AML-193 (cell line): ENCODE measurements at regions not wholly inside any gene's neighbourhood (a gene's known extent, or its start where the extent isn't known, plus 50 kb on each side); places are given as distances from the start of the nearest gene placed in this dataset.
"Not testable (repeated sequence)": the region's sequence is repeated elsewhere in the genome, so short reads cannot be mapped to it uniquely, and the experiment has no call there.

Experiments used
- DNase-seq, 2 experiments: peaks; one replicate each; lab custom pipeline; 2025; lab: John Stamatoyannopoulos, UW

DNA sequence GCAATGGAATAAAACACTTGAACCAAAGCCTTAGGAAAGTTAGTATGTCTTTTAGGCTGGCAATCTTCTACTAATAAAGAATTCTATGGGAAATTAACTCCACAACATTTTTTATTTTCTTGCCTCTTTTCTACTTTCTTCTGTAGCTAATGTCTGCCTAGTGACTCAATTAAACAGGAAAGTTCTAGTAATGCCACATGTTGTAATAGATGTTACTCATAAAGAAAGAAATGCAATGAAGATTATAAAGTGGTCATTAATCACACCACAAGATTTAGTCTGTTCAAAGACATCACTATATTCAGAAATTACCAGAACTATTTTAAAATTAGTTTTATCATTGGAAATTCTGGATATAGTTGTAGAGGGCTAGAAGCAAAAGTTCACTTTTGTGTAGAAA lies 329.7 kb downstream of the SI start:
- DNase-seq: no peak

DNA sequence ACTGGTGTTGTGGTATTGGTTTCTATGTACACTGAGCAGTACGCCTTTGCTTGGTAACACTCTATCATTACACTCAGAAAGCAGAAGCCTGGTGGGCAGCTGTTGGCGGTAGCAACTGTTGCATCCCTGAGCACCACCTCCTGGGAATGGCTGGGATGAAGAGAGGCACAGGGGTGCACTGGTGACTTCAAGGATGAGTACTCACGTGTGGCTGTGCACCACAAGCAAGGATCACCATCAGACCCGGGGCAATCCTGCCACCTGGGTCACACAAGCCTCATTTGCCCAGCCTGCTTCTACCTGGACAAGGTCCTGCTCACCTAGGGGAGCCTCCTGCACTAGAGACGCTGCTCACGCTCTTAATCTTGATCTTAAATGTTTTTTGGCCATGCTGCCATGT lies 336.4 kb downstream of the SI start:
- no peak for DNase-seq

DNA sequence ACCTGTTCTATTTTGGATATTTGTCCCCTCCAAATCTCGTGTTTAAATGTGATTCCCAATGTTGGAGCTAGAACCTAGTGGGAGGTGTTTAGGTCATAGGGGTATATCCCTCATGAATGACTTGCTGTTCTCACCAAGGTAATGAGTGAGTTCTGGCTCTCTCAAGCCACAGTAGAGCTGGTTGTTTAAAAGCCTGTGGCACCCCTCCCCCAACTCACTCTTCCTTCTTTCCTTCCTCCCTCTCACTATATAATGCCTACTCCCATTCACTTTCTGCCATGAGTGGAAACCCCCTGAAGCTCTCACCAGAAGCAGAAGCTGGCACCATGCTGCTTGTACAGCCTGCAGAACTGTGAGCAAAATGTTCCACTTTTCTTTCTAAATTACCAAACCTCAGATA lies 341.1 kb downstream of the SI start:
- DNase-seq: no peak

DNA sequence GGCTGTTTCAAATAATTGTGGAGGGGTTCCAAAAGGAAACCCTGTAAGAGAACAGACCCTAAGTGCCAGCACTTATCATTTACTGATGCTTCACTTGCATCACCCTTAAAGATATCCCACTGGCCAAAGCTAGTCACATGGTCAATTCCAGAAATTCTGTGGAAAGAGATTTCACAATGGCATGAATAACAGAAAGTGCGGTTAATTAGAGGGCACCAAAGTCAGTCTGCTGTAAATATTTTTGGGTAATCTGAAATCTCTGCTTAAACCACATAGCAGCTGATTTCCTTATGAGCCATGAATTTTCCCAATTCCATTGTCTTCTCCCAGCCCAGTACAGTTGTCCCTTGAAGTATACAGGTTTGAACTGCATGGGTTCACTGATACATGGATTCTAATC lies 346.1 kb downstream of the SI start:
- DNase-seq: no peak

DNA sequence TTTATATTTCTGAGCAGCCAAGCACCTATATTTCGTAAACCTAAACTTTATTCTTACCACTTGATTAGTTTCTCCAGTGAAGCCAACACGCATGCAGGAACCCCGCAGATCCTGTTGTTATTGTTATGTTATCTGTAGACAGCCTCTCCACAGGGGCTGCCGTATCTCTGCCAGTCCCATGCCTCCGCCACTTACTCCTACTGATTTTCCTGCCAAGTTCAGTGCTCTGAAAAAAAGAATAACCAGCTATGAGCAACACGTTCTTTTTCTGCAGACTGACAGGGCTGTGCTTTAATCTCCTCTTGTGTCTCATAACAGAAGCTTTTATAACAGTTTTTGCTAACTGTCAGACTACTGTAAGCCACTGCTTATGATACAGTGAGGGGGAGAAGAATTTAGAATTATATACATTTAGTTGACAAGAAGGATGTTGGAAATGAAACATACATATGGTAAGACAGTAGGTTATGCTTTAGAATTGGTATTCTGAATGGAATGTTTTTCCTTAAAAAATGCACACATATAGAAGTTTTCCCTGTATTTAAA lies 347.4 kb downstream of the SI start:
- DNase-seq: no peak

DNA sequence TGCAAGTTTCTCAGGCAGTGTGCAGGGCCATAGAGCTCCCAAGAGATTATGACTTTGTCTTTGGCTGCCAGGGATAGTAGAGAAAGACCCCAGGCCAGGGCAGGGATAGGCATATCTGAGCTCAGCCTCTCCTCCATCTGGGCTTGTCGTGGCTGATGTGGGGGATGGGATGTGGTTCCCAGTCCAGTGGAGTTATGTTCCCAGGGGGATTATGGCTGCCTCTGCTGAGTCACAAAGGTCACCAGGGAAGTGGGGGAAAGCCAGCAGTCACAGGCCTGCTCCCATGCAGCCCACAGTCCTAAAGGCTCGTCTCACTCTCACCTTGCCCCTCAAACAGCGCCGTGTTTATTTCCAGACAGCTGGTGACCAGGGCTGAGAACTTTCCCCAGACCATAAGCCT lies 354.9 kb downstream of the SI start:
- DNase-seq: no peak

DNA sequence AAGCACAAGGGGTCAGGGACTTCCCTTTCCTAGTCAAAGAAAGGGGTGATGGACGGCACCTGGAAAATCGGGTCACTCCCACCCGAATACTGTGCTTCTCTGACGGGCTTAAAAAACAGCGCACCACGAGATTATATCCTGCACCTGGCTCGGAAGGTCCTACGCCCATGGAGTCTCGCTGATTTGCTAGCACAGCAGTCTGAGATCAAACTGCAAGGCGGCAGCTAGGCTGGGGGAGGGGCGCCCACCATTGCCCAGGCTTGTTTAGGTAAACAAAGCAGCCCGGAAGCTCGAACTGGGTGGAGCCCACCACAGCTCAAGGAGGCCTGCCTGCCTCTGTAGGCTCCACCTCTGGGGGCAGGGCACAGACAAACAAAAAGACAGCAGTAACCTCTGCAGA lies 375.5 kb downstream of the SI start:
- not testable (repeated sequence) for DNase-seq

DNA sequence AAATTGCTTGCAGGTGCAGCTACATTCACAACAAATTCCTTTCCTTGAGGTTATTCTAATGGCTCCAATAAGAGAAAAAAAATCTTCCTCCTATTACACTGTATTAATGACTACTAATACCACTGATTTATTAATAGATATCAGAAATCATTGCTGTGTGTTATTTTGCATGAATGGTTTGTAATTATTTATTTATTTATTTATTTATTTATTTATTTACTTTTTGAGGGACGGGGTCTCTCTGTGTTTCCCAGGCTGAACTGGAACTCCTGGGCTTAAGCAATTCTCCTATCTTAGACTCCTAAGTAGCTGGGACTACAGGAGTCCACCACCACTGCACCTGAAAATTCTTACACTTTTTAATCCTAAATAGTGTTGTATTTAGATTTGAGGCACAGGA lies 390.4 kb downstream of the SI start:
- DNase-seq: no peak

DNA sequence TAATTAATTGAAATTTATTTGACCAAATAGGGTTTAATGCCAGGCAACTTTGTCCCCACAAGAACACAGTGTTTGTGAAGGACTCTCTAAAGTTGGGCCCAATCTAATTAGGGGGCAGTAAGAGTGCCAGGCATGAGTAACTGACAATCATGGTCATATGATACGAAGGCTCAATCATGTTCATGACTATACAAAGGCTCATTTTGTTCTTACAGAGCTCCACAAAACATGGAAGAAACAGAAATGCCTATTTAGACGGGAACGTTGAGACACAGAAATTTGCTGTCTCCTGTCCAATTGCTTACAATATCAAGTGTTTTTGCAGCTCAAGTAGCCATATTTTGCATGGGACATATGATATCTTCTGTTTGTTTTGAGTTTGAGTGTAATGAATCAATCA lies 391.1 kb downstream of the SI start:
- no peak for DNase-seq

DNA sequence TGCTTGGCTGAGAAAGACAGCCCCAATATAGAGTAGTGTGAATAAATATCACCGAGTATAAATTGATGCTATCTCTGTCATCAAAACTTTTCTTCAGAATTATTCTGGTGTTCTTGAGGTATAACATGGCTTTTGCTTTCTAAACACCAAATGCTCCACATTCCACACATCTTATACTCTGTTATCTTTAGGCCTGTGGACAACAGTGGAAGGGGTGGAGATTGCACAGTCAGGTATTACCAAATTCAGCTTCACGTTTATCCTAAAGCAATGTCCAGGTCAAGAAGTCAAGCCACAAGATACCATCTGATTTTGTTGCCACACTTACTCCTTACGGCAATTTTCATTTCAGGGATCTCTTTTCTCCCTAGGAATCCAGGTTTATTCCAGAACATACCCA lies 394.8 kb downstream of the SI start:
- DNase-seq: no peak

DNA sequence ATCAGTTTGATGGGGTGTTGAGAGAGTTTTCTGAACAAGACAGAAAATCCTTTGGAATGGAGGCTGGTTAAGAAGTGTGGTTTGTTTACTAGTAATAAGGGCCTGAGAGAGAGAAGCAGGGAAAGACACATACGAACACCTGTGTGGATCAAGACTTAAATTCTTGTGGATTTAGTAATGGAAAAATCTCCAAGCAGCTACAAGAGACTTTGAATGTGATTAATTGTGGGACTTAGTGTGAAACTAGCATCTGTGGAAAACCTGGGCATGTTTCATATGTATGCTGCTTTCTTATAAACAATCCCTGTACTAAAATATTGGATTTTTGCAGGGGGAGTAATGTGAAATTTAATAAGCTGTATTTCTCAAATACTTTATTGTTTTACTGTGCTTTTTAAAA lies 399.1 kb downstream of the SI start:
- DNase-seq: no peak

DNA sequence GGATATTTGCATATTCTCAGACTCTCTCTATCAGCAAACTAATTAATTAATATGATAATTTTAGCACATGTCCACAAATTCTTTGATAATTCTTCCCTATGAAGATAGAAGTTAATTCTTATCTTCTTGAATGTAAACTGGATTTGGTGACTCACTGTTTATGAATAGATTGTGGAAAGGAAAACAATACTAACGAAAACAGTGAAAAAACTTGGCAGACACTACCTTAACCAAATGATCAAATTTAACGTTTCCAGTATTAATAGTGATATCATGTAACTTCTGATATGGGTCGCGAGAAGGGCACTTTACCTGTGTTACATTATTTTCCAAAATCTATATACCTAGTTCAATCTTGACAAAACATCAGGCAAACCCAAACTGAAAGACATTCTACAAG lies 401.0 kb downstream of the SI start:
- no peak for DNase-seq

DNA sequence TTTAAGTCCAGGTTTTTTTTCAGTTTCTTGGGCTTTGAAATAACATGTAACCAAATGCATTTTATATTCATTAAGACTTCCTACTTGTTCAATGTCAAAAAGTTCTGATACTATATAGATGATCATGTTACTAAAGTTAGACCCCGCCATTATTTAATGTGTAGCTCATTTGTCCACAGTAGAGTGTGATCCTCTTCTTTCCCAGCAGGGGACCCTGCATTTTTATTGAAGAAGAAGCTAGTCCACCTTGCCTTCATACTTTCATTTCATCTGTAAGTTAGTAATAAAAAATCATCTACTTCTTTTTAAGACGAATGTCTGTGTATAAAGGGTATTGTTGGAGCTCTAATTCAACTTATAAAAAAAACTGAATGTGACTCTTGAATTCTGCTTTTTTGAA lies 404.6 kb downstream of the SI start:
- DNase-seq: peak in 1 of 2 experiments; percentile 25

DNA sequence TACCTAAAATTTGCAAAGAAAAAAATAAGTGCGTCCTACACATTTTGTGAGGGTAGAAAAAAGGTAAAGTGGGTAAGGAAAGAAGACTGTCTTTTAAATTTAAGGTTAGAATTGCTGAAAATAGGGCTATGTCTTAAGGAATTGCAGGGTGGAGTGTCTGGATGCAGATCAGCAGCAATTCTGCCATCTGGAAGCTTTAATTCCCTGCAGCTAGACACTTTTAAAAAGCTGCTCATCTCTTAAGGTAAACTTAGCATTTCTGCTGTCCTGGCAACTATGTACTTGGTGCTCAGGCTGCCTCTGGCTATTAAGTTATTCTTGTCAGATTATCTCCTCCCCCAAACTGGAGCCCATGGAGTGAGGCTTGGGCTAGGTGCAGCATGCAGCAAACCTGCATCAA lies 420.2 kb downstream of the SI start:
- DNase-seq: no peak

DNA sequence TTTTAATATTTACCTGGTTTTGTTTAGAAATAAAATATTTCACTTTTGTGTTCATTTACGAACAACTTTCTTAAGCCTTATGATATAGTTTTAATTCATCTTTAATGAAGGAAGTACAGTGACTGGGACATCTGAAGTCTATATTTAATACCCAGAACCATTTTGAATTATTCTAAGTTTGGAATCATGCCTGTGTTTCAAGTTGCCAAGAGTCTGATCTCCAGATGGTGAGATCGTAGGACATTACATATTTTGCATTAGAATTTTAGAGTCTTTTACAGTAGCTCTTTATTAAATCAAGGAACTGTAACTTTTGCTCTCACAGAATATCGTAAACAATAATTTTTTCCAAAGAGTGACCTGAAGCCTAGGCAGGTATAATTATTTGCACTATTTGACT lies 420.7 kb downstream of the SI start:
- DNase-seq: no peak

DNA sequence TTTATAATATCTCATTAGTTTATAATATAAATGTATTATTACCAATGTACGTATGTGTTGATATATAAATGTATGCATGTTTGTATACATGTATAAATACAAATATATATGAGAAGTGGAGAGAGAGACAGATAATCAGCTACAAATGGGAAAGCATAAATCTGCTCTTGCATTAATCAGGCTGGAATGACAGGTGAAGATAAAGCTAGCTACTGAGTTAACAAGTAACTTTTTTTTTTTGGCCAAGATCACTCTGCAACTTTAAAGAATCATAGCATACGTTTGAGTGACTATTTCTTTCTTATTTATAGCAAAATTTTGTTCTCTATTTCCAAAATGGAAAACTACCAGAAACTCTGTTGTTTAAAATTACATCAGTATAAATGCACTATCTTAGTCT lies 422.8 kb downstream of the SI start:
- no peak for DNase-seq

DNA sequence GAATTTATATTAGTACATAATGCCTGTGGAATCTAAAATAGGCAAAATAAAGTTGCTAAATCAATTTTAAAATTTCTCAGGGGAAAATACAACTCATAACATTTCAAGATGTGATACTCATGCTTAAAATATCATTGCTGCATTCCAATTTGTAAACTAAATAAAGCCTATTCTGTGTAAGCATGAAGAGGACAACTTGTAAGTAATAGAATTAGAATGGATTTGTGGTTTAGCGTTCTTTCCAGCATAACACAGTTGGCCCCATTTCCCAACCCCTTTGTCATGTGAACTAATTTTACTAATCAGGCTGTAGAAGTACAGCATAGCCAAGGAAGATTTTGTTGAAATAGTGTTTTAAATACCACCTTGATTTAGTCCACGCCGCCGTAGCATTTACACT lies 437.2 kb downstream of the SI start:
- DNase-seq: no peak

DNA sequence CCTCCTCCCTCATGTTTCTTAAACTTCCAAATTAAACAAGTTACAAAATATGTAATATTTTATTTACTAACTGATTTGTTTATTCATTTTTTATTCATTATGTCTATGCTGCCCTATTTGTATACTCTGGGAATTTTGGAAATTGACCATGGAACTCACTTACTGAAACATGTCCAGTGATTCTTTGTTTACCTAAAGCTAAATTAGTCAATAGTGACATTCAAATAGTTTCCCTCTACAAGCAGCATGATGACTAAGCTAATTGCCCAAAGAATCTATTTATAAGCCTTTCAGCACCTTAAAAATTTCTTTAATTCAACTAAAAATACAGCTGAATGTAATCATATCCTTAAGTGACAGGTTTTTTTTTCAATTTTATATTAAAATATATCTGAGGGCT lies 437.7 kb downstream of the SI start:
- DNase-seq: no peak

DNA sequence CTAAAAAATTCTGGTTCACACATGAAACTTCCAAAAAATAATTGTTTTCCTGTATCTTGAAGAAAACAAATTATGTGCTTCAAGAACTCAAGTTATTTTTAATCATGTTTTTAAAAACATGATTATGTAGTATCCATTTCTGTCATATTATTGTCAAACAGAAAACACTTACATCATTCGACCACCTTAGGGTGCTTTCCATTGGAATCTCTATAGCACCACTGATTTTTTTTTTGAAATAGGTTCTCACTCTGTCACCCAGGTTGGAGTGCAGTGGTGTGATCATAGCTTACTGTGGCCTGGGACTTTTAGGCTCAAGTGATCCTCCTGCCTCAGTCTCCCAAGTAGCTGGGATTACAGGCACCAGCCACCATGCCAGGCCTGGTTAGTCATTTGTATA lies 457.3 kb downstream of the SI start:
- no peak for DNase-seq

DNA sequence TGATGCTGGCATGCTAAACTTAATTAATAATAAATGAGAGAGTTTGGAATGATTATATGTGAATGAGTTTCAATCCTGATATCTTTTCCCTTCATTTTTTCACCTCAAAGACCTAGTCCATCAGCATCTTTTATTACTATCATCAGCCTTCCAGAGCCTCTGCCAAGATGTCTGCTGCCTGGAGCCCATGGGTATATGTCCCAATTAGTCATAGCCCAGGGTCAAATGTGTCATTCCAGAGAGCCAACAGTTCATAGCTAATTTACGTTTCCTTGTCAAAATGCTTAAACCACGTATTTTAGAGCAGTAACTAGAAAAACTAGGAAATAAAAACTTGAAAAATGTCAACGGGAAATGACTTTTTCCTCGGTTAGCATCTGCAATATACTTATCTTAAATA lies 457.9 kb downstream of the SI start:
- no peak for DNase-seq

DNA sequence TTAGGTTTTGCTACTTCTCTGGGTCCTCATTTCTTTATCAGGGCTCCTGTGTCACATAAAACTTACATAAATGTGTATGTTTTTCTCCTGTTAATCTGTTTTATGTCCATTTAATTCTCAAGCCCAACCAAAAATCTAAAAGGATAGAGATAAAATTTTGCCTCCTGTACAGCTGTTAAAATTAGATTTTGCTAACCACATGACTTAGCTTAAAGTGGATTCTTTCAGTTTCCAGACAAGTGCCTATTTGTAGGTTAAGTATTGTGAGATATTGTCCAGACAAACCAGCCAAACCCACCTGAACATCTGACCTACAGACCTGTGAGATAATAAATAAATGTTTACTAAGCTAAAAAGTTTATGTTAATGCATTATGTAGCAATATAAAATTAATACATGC lies 465.5 kb downstream of the SI start:
- no peak for DNase-seq

DNA sequence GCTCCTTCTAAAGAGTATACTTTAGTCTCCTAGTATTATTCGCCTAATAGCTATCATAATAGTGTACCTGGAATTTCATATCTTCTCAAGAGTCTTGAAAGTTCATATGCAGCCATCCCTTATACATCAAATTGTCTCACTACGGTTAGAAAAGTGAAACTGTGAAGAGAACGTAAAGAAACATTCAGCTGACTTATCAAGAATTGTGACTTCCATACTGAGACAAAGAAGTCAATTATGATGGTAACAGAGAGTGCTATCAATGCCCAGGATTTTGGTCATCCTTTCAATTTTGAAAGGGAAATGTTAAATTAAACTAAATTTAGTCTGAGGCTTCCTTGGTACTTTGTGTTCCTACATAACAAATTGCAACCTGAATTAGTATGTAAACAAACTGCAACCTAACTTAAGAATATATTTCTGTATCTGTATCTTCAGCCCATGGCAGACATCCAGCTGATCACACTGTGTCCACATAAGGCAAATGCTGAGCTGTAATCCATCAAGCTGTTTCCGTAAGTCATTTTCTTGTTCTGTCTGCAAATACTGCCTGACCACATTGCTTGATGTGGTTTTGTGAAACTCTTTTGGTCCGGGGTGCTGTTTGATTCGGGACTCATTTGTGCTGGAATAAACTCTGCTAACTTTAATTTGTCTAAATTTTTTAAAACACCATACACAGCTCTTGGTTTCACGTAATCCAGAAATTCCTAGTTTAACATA lies 469.6 kb downstream of the SI start:
- no peak for DNase-seq

DNA sequence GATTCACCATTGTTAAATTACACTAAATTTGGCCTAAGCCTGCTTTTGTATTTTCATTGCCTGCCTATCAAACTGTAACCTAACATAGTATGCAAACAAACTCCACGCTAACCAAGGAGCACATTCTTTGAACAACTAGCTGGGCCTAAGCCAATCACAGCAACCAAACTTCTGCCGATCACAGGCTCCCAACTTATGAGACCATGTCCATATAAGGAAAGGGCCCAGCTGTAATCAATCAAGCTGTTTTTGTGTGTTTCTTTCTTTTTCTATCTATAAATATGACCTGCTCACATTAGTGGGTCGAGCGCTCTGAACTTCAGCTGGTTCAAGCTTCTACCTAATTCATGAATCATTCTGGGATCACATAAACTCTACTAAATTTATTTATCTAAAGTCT lies 473.6 kb downstream of the SI start:
- DNase-seq: no peak

DNA sequence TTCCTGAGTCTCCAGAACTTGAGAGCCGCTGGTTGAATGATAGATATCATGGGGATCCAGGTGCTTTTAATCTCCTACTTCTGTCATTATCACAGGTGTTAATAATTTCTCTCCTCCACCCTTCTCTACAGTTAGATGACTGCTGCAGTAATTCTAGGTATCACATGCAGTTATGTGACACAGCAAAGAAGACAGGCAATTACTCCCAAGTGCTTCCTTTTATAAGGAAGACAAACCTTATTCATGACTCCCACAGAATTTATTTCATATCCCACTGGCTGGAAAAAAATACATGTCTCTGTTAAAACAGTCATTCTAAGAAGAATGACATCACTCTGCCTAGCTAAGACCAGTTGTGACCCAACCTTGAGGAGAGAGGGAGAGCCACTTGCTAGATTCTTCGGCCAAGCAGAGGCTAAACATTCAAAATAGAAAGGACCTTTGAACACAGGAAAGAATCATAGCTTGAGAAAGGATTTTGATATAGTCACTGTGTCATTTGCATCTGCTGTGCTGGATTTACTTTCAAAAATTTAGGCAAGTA lies 500.6 kb downstream of the SI start:
- DNase-seq: no peak
